T-helper 1 cell treated with Interleukin-12 subunit alpha and Interleukin-12 subunit beta and Interleukin-4 antibody, amounts not matched to agents 30 μg/mL and 1 μg/mL, for 36 hours (primary cell): ENCODE measurements at regions not wholly inside any gene's neighbourhood (a gene's known extent, or its start where the extent isn't known, plus 50 kb on each side); places are given as distances from the start of the nearest gene placed in this dataset.

Experiments
- H3K27ac Mint-ChIP-seq: one replicate; pipeline ENCODE4 v1.8.0; 2021; ENCODE audit warnings: mild to moderate bottlenecking, mixed read lengths
- H3K27me3 Mint-ChIP-seq: one replicate; pipeline ENCODE4 v1.8.0; 2021; ENCODE audit warnings: low read depth, mixed read lengths
- H3K36me3 Mint-ChIP-seq: one replicate; pipeline ENCODE4 v1.8.0; 2021; ENCODE audit warnings: low read depth, mixed read lengths
- H3K4me1 Mint-ChIP-seq: one replicate; pipeline ENCODE4 v1.8.0; 2021; ENCODE audit warnings: low read depth, mixed read lengths
- H3K4me3 Mint-ChIP-seq: one replicate; pipeline ENCODE4 v1.8.0; 2021; ENCODE audit warnings: mild to moderate bottlenecking, moderate library complexity, mixed read lengths
- H3K9me3 Mint-ChIP-seq: one replicate; pipeline ENCODE4 v1.8.0; 2021; ENCODE audit warnings: mixed read lengths

DNA sequence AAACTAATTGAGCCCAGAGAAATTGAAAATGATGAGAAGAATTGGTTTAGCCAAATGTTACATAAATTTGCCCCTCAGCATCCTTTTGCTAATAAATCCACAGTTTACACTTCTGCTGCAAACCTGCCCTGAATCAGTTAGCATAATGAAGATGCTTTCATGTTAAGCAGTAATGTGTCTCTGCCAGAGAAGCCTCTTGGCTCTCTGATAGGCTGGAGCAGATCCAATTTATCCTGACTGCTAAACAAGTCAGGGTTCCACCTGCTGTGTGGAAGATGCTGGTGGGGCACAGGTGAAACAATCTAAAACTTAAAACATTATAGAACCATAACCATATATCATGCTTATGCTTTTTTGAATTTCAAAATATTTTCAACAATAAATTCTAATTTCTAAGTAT is 946.8 kb downstream of the OTOL1 start:
- H3K27ac Mint-ChIP-seq: no peak overlapping the region
- no peaks in the 10 kb centered on the region for H3K4me1 Mint-ChIP-seq
- peaks cover 7% of the 10 kb centered on the region for H3K9me3 Mint-ChIP-seq
- no peaks in the 10 kb centered on the region for H3K36me3 Mint-ChIP-seq
- no peak overlapping the region for H3K4me3 Mint-ChIP-seq
- H3K27me3 Mint-ChIP-seq: no peaks in the 10 kb centered on the region

DNA sequence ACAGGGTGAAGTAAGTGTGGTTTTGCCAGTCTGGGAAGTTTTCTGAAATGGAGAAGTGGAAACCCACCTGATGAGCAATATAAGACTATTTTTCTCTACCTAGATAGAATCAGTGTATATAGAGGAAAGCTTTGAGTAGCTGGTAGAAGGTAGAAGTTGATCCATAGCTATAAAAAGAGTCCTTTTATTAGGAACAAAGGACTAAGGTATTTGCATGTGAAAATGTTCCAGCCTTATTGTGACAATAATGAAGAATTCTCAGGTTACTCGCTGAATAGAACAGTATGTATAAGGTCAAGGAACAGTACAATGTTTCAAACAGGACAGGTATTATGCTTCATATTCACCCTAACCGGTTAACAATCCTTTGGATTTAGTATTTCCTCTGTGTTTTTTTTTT is 972.2 kb downstream of the OTOL1 start:
- Mint-ChIP-seq H3K27ac (no peak overlapping the region), H3K9me3 (no peaks in the 10 kb centered on the region), H3K4me1 (no peaks in the 10 kb centered on the region)

DNA sequence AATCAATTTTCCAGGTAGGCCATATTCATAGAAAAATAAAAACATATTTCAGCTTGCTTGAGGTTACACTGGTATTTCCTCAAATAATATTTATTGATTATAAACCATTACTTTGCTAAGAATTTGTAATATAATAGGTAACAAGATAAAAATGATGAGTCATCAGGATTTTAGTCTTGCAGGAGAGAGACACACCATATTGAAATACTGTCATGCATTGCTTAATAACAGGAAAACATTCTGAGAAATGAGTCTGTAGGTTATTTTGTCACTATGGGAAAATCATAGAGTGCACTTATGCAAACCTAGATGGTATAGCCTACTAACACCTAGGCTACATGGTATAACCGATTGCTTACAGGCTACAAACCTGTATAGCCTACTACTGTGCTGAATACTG is 990.5 kb downstream of the OTOL1 start:
- Mint-ChIP-seq H3K27me3 (no peaks in the 10 kb centered on the region), H3K4me3 (no peak overlapping the region), H3K27ac (no peak overlapping the region), H3K9me3 (peaks cover 4% of the 10 kb centered on the region), H3K36me3 (no peaks in the 10 kb centered on the region), H3K4me1 (no peaks in the 10 kb centered on the region)

More for the DNA sequence above, 972.2 kb downstream of the OTOL1 start:
- Mint-ChIP-seq H3K36me3 (no peaks in the 10 kb centered on the region), H3K4me3 (no peak overlapping the region), H3K27me3 (no peaks in the 10 kb centered on the region)

DNA sequence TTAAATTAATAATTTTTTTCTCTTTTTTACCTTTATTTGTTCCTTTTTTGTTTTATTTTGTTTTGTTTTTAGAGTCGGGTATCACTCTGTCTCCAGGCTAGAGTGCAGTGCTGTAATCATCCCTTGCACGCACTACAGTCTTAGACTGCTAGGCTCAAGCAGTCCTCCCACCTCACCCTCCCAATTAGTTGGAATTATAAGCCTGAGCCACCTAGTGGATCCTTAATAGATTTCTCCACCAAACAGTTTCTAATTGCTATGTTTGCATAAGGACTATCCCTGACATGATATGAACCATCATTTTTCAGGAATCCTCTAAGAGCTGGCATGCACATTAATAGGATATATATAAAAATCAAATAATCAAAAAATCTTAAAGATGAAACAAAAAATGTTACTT is 993.2 kb downstream of the OTOL1 start:
- H3K9me3 Mint-ChIP-seq: peaks cover 4% of the 10 kb centered on the region
- no peaks in the 10 kb centered on the region for H3K4me1 Mint-ChIP-seq
- no peak overlapping the region for H3K27ac Mint-ChIP-seq
- no peaks in the 10 kb centered on the region for H3K36me3 Mint-ChIP-seq
- no peak overlapping the region for H3K4me3 Mint-ChIP-seq
- H3K27me3 Mint-ChIP-seq: no peaks in the 10 kb centered on the region

DNA sequence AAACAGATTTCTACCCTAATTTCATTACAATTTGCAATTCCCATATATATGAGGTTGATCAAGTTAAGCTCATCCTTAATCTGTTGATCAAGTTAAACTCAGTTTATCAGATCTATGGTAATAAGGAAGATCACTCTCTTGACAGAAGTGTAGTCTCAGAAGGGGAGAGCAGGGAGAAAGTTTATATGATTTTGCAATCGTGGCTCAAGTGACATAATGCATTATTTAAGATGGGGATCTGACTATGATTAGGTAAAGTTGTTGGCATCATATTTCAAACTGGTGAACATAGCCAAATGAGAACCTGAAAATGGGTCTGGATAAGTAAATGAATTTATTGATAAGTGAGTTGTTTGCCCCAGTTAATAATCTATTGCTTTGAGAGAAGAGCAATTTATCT is 995.3 kb downstream of the OTOL1 start:
- Mint-ChIP-seq H3K9me3 (peaks cover 11% of the 10 kb centered on the region), H3K36me3 (no peaks in the 10 kb centered on the region), H3K27ac (no peak overlapping the region), H3K4me3 (no peak overlapping the region), H3K4me1 (no peaks in the 10 kb centered on the region), H3K27me3 (no peaks in the 10 kb centered on the region)

DNA sequence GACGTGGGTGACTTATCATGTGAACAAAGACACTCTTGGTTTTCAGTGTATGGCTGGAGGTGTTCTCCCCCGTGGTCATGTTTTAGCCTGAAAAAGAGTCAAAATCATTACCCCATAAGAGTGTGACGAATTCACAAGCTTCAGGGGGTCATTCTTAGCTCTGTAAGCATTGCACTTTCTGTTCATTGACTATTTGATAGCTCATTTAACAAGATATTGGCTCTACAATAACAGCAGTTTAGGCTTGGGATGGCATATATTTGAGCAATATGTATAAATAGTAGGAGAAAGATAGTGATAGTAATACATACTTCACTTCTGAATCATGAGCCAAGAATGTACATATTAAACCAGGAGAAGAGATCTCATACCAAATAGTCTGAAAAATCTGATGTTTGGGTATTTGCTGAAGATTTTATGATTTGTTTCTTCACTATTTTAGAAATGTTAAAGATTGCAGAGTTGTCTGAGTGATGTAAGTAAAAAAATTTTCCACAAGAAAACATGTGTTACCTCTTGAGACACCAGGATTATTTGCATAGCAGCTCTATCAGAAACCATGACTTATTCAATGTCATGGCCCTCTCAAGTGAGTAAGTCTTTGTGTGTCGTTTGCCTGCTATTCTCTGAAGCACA is 996.0 kb downstream of the OTOL1 start:
- H3K4me1 Mint-ChIP-seq: no peaks in the 10 kb centered on the region

DNA sequence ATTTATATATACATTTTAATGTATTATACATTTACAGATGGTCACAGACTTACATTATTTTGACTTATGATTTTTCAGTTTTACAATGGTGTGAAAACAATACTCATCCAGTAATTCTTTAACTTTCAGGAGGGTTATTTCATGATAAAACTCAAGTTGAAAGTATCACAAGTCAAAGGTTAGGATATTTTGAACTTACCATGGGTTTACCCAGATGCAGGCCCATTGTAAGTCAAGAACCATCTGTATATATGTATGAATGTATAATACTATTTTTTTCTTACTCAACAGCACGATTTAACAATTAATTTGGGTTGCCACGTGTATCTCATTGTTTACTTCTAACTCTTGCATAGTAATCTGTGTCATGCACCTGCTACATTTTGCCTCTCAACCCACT is 1002.0 kb downstream of the OTOL1 start:
- Mint-ChIP-seq H3K36me3 (no peaks in the 10 kb centered on the region), H3K27ac (no peak overlapping the region), H3K27me3 (no peaks in the 10 kb centered on the region)

More for the DNA sequence above, 996.0 kb downstream of the OTOL1 start:
- Mint-ChIP-seq H3K27me3 (no peaks in the 10 kb centered on the region), H3K9me3 (peaks cover 12% of the 10 kb centered on the region), H3K36me3 (no peaks in the 10 kb centered on the region), H3K4me3 (no peak overlapping the region), H3K27ac (no peak overlapping the region)

DNA sequence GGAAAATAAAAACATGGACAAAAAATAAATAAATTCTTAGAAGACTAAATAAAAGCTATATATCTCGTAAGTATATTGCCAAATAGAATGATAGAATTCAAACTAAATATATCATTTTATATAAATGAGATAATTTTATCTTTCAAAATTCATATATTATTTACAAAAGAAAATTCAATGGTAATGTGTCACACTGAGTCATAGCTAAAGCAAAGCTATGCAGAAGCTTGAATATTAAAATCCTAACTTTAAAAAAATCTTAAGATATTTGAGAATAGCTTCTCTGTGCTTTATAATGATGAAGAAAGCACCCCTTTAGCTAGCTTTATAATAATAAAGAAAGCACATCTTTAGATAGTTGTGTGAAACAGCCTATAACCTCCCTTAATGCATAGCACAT is 1010.8 kb downstream of the OTOL1 start:
- Mint-ChIP-seq H3K9me3 (no peaks in the 10 kb centered on the region), H3K4me3 (no peak overlapping the region), H3K4me1 (no peaks in the 10 kb centered on the region), H3K27me3 (no peaks in the 10 kb centered on the region), H3K36me3 (no peaks in the 10 kb centered on the region), H3K27ac (no peak overlapping the region)

More for the DNA sequence above, 1002.0 kb downstream of the OTOL1 start:
- Mint-ChIP-seq H3K9me3 (peaks cover 8% of the 10 kb centered on the region), H3K4me1 (no peaks in the 10 kb centered on the region), H3K4me3 (no peak overlapping the region)

DNA sequence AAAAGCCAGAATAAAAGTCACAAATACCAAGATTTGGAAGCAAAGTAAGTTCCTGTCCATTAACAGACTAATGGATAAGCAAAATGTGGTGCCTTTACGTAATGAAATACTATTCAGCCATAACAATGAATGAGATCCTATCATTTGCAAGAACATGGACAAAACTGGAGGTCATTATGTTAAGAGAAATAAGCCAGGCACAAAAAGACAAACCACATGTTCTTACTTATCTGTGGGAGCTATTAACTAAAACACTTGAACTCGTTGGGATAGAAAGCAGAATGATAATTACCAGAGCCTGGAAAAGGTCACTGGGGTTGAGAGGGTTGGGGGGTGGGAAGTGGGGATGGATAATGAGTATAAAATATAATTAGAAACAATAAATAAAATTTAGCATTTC is 1015.9 kb downstream of the OTOL1 start:
- H3K4me3 Mint-ChIP-seq: no peak overlapping the region
- H3K27me3 Mint-ChIP-seq: no peaks in the 10 kb centered on the region

DNA sequence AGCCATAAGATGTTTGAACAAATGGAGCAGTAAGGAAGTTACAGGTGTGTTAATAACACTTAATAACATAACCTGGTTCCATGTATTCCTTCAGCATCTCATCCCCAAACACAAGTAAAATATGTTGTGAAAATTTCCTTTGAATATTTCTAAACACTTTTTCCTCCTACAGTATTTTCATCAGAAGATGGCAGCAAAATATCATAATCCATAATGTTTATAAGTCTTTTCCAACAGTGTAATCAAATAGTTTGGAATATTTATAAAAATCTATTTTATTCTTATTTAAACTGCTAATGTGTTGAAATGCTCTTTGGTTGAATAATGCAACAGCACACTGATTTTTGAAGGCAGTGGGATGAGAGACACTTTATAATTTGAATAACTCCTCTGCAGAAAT is 1020.5 kb downstream of the OTOL1 start:
- Mint-ChIP-seq H3K36me3 (no peaks in the 10 kb centered on the region), H3K27me3 (no peaks in the 10 kb centered on the region), H3K4me3 (no peak overlapping the region), H3K9me3 (peaks cover 4% of the 10 kb centered on the region), H3K27ac (no peak overlapping the region), H3K4me1 (no peaks in the 10 kb centered on the region)

More for the DNA sequence above, 1015.9 kb downstream of the OTOL1 start:
- no peak overlapping the region for H3K27ac Mint-ChIP-seq
- H3K36me3 Mint-ChIP-seq: no peaks in the 10 kb centered on the region
- H3K9me3 Mint-ChIP-seq: peaks cover 4% of the 10 kb centered on the region
- no peaks in the 10 kb centered on the region for H3K4me1 Mint-ChIP-seq

DNA sequence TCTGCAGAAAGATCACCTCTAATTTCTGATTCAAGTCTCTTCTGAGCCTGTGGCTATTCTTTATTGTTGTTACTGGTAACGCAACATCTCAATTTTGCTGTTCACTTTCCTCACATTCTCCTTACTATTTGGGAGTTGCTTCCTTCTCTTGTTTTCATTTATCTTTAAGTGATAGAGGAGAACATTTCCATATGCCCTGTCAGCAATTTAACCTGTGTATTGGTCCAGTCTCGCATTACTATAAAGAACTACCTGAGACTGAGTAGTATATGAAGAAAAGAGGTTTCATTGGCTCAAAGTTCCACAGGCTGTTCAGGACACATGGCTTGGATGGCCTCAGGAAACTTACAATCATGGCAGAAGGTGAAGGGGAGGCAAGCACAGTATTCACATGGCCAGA is 1025.1 kb downstream of the OTOL1 start:
- no peak overlapping the region for H3K27ac Mint-ChIP-seq
- H3K4me1 Mint-ChIP-seq: no peaks in the 10 kb centered on the region
- no peak overlapping the region for H3K4me3 Mint-ChIP-seq
- no peaks in the 10 kb centered on the region for H3K36me3 Mint-ChIP-seq
- no peaks in the 10 kb centered on the region for H3K9me3 Mint-ChIP-seq
- H3K27me3 Mint-ChIP-seq: no peaks in the 10 kb centered on the region

DNA sequence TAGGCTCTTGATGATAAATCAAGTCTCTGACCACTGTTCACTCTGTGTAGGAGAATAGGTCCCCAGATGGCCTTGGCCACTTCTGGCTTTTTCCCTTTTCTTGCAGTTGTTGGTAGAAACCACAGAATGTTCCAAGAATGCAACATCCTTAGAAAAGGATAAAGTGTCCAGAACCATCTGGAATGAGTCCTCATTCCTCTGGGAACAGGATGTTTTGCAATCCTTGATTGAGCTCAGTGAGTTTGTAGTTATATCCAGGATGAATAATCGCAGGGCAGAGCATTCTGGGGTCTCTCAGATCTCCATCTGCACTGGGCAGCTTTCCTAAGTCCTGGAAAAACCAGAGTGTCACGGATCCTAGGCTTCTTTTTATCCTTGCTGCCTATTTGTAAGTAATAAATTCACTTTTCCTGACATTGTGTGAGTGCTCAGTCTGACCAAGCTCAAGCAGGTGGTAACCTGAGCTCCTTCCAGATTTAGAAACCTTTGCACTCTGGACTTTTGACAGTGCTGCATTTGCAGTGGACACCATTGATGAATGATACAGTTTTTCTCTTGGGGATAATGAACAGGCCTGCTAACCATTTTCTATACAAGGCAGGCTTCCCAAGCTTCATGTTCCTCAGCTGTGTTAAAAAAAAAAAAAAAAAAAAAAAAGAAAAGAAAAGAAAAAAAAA is 1028.6 kb downstream of the OTOL1 start:
- H3K27ac Mint-ChIP-seq: no peak overlapping the region
- no peaks in the 10 kb centered on the region for H3K9me3 Mint-ChIP-seq
- no peak overlapping the region for H3K4me3 Mint-ChIP-seq
- no peaks in the 10 kb centered on the region for H3K36me3 Mint-ChIP-seq
- H3K27me3 Mint-ChIP-seq: no peaks in the 10 kb centered on the region
- H3K4me1 Mint-ChIP-seq: no peaks in the 10 kb centered on the region

DNA sequence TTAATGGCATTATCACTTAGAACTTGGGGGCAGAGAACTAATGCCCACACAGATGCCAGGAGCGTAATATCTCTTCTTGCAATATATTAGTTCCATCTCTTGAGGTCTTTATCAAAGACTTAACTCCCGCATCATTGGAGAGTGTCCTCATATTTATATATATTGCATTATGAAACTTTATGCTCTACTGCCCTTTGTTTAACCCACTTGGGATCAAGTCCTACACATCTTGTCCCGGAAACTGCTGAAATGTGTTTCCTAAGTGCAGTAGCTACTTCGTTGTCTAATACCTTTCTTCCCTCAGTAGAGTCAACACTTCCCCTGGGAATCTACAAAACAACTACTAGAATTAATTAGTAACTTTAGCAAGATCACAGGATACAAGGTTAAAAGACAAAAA is 1029.2 kb downstream of the OTOL1 start:
- Mint-ChIP-seq H3K9me3 (no peaks in the 10 kb centered on the region), H3K27me3 (no peaks in the 10 kb centered on the region), H3K4me3 (no peak overlapping the region), H3K27ac (no peak overlapping the region), H3K4me1 (no peaks in the 10 kb centered on the region), H3K36me3 (no peaks in the 10 kb centered on the region)

DNA sequence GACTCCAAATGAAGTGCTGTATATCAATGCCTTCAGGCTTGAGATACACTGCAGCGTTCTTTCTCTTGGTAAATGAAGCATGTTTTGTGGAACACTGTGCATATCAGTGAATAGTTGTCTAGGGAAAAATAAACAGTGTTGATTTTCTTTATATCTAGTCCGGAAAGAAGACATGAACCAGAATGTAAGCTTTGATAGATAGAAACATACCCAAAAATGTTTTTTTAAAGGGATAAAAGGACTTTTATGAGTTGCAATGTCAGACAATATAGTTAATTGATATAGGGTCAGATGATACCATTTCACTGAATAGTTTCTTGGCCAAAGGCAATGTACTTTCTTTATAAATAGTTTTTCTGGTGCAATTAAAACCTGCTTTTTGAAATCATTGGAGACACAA is 1037.8 kb downstream of the OTOL1 start:
- no peaks in the 10 kb centered on the region for H3K4me1 Mint-ChIP-seq
- no peak overlapping the region for H3K4me3 Mint-ChIP-seq
- H3K9me3 Mint-ChIP-seq: no peaks in the 10 kb centered on the region
- H3K36me3 Mint-ChIP-seq: no peaks in the 10 kb centered on the region
- no peak overlapping the region for H3K27ac Mint-ChIP-seq
- H3K27me3 Mint-ChIP-seq: no peaks in the 10 kb centered on the region

DNA sequence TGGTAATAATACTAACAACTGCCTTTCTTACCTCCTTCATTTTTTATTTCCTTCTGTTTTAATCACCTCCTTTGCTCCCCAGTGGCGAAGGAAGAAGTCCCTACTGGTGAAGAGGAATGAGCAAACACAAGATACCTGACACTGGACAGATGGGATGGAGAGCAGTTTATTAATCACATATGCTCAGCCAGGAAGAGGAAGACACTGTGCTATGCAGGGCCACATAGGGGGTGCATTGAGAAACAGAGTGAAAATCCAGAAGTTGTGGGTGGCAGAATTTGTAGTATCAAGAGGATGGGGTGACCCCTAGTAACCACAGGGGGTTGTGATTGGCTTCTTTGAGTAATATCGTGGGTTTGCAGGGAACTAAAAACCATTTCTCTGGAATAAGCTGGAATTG is 1041.9 kb downstream of the OTOL1 start:
- no peaks in the 10 kb centered on the region for H3K9me3 Mint-ChIP-seq
- no peak overlapping the region for H3K4me3 Mint-ChIP-seq
- H3K36me3 Mint-ChIP-seq: no peaks in the 10 kb centered on the region
- H3K4me1 Mint-ChIP-seq: no peaks in the 10 kb centered on the region
- H3K27ac Mint-ChIP-seq: no peak overlapping the region
- H3K27me3 Mint-ChIP-seq: no peaks in the 10 kb centered on the region
